GM12892 (cell line): ENCODE measurements at regions not wholly inside any gene's neighbourhood (a gene's known extent, or its start where the extent isn't known, plus 50 kb on each side); places are given as distances from the start of the nearest gene placed in this dataset.

Experiments
- POLR2A ChIP-seq: IDR thresholded peaks from 2 replicates; pipeline ENCODE4 v1.6.1; 2011; ENCODE audit warnings: low read depth, low read length, control low read depth
- POLR2AphosphoS5 ChIP-seq: IDR thresholded peaks from 2 replicates; pipeline ENCODE4 v1.6.1; 2011; ENCODE audit warnings: low read depth, low read length, control low read depth
- TAF1 ChIP-seq: IDR thresholded peaks from 2 replicates; pipeline ENCODE4 v1.6.1; 2011; ENCODE audit warnings: low read depth, mild to moderate bottlenecking, control low read depth, low read length, borderline replicate concordance

DNA sequence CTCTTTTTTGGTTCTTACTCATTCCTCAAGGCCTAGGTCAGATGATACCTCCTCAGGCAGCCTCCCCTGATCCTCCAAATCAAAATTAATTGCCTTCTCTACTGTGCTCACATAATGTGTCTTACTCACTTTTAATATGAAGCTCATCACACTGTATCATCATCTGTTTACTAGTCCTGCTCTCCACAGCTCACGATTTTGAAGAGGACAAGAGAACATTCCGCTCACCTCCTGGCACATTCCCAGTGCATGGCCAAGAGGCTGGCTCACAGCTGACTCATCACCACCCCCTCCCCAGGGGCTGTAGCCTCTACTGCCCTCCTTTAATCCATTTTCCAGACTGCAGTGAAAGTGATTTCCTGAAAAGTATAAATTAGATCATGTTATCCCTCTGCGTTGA lies 133.1 kb downstream of the ALDH8A1 start:
- no peak for TF ChIP-seq POLR2A
- TF ChIP-seq POLR2AphosphoS5 = no peak
- TF ChIP-seq TAF1 = no peak
